Thyroid gland (tissue), 4 donors: ENCODE measurements at regions not wholly inside any gene's neighbourhood (a gene's known extent, or its start where the extent isn't known, plus 50 kb on each side); places are given as distances from the start of the nearest gene placed in this dataset.

Source experiments
- CTCF ChIP-seq, 6 experiments: fragments of 200-600 bp in 3 of 6; fragments of 450-650 bp in 3 of 6; sonication (generic) in 3 of 6; IDR thresholded peaks; one replicate each; pipeline ENCODE4 v1.5.1; 2016 to 2019; ENCODE audit warnings: antibody characterized with exemption in 6 of 6, mild to moderate bottlenecking in 2 of 6, inconsistent platforms in 1 of 6, moderate library complexity in 1 of 6
- POLR2A ChIP-seq, 2 donors: fragments of 450-650 bp; IDR thresholded peaks; one replicate each; pipeline ENCODE4 v1.6.1; 2017; ENCODE audit warnings: antibody characterized with exemption in 2 of 2, mild to moderate bottlenecking in 2 of 2, moderate library complexity in 1 of 2

GRCh38 chr6:903761-904160, 210.8 kb upstream of the EXOC2 start:
- TF ChIP-seq CTCF (IDR thresholded peaks at IDR 0.05) (no peak), POLR2A (IDR thresholded peaks at IDR 0.05) (no peak)
